ENCODE measurements at regions not wholly inside any gene's neighbourhood (a gene's known extent, or its start where the extent isn't known, plus 50 kb on each side); places are given as distances from the start of the nearest gene placed in this dataset.
"Not testable (repeated sequence)": the region's sequence is repeated elsewhere in the genome, so short reads cannot be mapped to it uniquely, and the experiment has no call there.

GRCh38 chr1:99441299-99442095 lies 177.2 kb downstream of the PLPPR4 start:
- no peak for DNase-seq (ENCODE audit: extremely low read depth, low read depth, low spot score)

GRCh38 chr1:99444211-99444927 lies 180.1 kb downstream of the PLPPR4 start:
- not testable (repeated sequence) for DNase-seq (ENCODE audit: extremely low read depth, low read depth, low spot score)

DNA sequence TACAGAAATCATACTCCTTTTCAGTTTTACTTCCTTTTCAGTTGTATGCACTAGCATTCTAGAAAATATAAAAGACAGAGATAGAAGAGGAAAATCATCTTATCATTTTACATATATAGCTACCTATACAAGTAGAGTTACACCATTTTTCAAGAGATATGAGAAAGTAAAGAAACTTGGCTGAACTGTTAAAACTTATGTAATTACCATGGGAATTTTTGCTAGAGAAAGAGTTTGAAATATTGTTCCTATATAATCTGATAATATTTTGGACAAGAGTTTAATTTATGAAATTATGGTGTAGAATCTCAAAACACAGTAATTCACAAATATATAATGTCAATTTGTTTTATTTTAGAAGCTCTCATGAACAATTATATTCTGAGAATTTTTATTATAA lies 180.8 kb downstream of the PLPPR4 start:
- DNase-seq (ENCODE audit: extremely low read depth, low read depth, low spot score): no peak

DNA sequence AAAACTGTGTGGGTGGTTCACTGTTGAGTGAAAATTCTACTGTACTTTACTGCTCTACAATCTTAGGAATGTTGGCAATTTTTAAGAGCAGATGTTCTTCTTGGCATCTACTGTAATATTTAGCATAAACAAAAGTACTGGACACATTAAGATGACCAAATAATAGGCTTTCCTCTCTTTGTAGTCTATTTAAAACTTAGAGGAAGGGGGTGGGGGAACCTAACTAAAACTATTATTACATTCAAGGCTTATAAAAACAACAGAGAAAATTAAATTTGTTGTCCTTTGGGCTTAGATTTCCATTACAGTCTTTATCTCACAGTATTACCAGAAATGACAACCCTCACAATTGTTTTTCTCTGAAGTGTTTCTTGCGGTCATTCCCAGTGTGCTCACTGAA lies 181.2 kb downstream of the PLPPR4 start:
- no peak for DNase-seq (ENCODE audit: extremely low read depth, low read depth, low spot score)

DNA sequence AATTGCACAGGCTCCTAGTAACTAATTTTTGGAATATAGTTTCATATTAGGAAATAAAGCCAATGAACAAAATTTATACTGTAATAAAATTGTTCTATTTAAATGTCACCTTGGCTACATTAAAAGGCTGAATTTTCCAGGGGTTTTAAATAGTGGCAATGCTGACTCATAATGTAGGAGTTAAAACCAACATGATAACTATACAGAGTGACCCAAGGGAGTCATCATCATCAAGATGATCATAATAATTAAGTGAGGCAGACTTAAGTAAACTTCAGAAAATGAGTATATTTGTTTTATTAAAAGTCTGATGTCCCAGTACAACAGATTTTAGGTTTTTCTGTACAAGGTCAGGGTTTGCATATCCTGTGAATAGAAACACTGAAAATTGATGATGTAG lies 183.4 kb downstream of the PLPPR4 start:
- DNase-seq (ENCODE audit: extremely low read depth, low read depth, low spot score): no peak

DNA sequence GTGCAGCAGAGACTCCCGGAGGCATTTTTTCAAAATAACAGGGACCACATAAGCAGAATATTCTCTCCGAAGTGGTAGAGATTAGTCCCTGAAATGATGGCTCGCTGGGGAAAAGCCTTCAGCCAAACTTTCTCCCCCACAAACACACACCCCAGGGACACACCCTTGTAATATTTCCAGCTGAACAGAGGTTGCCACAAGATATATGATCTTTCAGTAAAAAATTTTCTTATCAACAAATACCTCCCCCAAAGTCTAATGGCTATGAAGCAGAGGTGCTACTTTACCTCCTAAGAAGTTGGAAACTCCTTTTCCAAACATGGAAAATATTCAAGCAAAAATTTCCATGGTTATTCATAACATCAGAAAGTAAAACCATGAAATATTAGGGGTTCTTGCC lies 190.2 kb upstream of the PALMD start:
- no peak for DNase-seq (ENCODE audit: extremely low read depth, low read depth, low spot score)

- DNase-seq (ENCODE audit: extremely low read depth, low read depth, low spot score): no peak
Observed at GRCh38 chr1:99456536-99456935, 189.4 kb upstream of the PALMD start.

- DNase-seq (ENCODE audit: extremely low read depth, low read depth, low spot score): no peak
Observed at GRCh38 chr1:99457381-99458165, 188.3 kb upstream of the PALMD start.

GRCh38 chr1:99461499-99461898 lies 184.4 kb upstream of the PALMD start:
- no peak for DNase-seq (ENCODE audit: extremely low read depth, low read depth, low spot score)

GRCh38 chr1:99464738-99465137 lies 181.2 kb upstream of the PALMD start:
- no peak for DNase-seq (ENCODE audit: extremely low read depth, low read depth, low spot score)

DNA sequence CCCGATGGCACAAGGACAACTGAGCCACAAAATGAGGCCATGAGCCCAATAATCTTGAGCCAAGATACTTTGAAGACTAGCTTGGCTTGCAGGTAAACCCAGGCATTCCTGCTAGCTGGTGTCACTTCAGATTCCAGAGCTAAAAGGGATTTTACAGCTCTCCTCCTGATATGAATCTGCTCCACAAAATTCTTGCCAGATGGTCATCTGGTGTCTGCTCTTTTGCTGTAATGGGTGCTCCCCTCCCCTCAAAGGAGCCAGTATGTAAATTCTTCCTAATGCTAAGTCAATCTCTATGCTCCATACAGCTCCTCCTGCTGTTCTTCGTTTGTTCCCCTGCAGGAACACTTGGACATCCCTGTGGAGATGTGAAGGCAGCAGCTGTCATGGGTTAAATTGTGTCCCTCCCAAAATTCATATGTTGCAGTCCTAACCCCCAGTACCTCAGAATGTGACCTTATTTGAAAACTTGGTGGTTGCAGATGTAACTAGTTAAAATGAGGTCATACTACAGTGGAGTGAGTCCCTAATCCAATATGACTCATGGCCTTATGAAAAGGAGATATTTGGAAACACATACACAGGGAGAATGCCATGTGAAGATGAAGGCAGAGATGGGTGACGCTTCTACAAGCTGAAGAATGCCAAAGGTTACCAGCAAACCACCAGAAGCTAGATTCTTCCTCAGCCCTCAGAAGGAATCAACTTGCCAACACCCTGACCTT lies 180.6 kb upstream of the PALMD start:
- no peak for DNase-seq (ENCODE audit: extremely low read depth, low read depth, low spot score)

GRCh38 chr1:99467645-99468044 lies 178.3 kb upstream of the PALMD start:
- DNase-seq (ENCODE audit: extremely low read depth, low read depth, low spot score): no peak

DNA sequence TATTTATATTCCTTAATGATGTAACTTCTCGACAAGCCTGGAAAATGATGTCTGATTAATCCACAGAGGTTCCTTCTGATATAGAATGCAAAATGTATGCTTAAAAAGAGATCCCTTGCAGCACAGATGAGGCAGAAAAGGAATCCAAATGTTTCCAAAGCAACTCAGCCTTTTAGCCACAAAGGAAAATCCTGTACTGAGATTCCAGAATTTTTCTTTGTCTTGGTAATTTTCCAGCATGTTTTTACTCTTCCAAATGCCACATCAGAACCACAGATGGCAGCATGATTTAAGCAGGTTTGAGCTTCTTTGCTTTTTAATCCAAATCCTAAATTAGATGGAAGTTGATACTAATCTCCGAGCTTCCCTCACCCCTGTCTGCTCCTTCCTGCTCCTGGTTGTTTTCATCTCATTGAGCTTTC lies 176.4 kb upstream of the PALMD start:
- no peak for DNase-seq (ENCODE audit: extremely low read depth, low read depth, low spot score)

- no peak for DNase-seq (ENCODE audit: extremely low read depth, low read depth, low spot score)
Observed at GRCh38 chr1:99472893-99473292, 173.0 kb upstream of the PALMD start.

- DNase-seq (ENCODE audit: extremely low read depth, low read depth, low spot score): no peak
Observed at GRCh38 chr1:99474350-99474893, 171.5 kb upstream of the PALMD start.

GRCh38 chr1:99476058-99476457 lies 169.9 kb upstream of the PALMD start:
- no peak for DNase-seq (ENCODE audit: extremely low read depth, low read depth, low spot score)

DNA sequence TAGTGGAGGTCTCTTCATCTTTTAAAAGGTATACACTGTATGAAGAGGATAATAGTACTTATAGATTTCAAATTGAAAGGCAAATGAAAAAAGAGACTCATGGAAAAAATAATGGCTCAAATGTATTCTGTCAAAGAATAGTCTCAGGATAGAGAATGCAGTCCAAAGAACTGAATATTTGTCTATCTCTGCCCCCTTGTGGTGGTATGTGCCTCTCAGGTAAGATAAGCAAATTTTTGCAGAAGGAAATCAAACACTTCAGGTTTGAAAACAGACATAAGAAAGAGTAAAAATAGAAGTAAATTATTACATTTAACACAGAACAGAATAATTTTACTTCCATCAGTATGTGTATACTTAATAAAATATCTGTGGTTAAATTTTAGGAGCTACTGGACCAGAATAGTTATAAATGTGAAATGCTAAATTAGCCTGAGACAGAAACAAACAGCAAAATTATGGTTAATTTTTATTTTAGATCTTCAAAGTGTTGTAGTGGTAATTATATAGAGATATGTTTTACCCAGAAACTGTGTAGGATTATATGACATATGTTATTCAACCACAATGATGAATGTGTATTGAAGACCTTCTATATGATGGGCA lies 164.4 kb upstream of the PALMD start:
- DNase-seq (ENCODE audit: extremely low read depth, low read depth, low spot score): peak; percentile 34

- no peak for DNase-seq (ENCODE audit: extremely low read depth, low read depth, low spot score)
Observed at GRCh38 chr1:99482286-99482685, 163.6 kb upstream of the PALMD start.

GRCh38 chr1:99482750-99483149 lies 163.2 kb upstream of the PALMD start:
- no peak for DNase-seq (ENCODE audit: extremely low read depth, low read depth, low spot score)

- DNase-seq (ENCODE audit: extremely low read depth, low read depth, low spot score): no peak
Observed at GRCh38 chr1:99490031-99490430, 155.9 kb upstream of the PALMD start.
